Neural progenitor cell (in vitro differentiated cells): ENCODE measurements at regions not wholly inside any gene's neighbourhood (a gene's known extent, or its start where the extent isn't known, plus 50 kb on each side); places are given as distances from the start of the nearest gene placed in this dataset.

Experiments used
- DNase-seq: peaks from one replicate; pipeline ENCODE4 v3.0.0-alpha.2; 2016; ENCODE audit warnings: low spot score
- H2AFZ ChIP-seq: fragments of 200-600 bp; sonication (generic); replicated peaks from 2 replicates; pipeline ENCODE4 v1.6.1; 2016; ENCODE audit warnings: antibody characterized with exemption
- H3F3A ChIP-seq: fragments of 200-600 bp; sonication (generic); 2 replicates; pipeline ENCODE4 v1.6.1; 2016; ENCODE audit warnings: antibody characterized with exemption, low read depth
- H3K27ac ChIP-seq: fragments of 200-600 bp; sonication (generic); 2 replicates; pipeline ENCODE4 v1.5.1; 2016; ENCODE audit warnings: mild to moderate bottlenecking
- H3K27me3 ChIP-seq: fragments of 200-600 bp; sonication (generic); 2 replicates; pipeline ENCODE4 v1.6.1; 2016; ENCODE audit warnings: mild to moderate bottlenecking, moderate library complexity
- H3K36me3 ChIP-seq: fragments of 200-600 bp; sonication (generic); 2 replicates; pipeline ENCODE4 v1.5.1; 2016
- H3K4me1 ChIP-seq: fragments of 200-600 bp; sonication (generic); 2 replicates; pipeline ENCODE4 v1.6.1; 2016; ENCODE audit warnings: mixed run types
- H3K4me2 ChIP-seq: fragments of 200-600 bp; sonication (generic); 2 replicates; pipeline ENCODE4 v1.6.1; 2016
- H3K4me3 ChIP-seq: fragments of 200-600 bp; sonication (generic); 2 replicates; pipeline ENCODE4 v1.5.1; 2016
- H3K79me2 ChIP-seq: fragments of 200-600 bp; sonication (generic); 2 replicates; pipeline ENCODE4 v1.6.1; 2016; ENCODE audit warnings: low read depth
- H3K9ac ChIP-seq: fragments of 200-600 bp; sonication (generic); 2 replicates; pipeline ENCODE4 v1.6.1; 2016
- H3K9me3 ChIP-seq: fragments of 200-600 bp; sonication (generic); 2 replicates; pipeline ENCODE4 v1.5.1; 2016; ENCODE audit warnings: low read depth
- H4K20me1 ChIP-seq: fragments of 200-600 bp; sonication (generic); 2 replicates; pipeline ENCODE4 v1.6.1; 2016; ENCODE audit warnings: low read depth
- H3K27ac Mint-ChIP-seq: 3 replicates; pipeline ENCODE4 v1.8.0; 2021; ENCODE audit warnings: mixed read lengths
- H3K27me3 Mint-ChIP-seq: 2 replicates; pipeline ENCODE4 v1.8.0; 2022; ENCODE audit warnings: low read depth, mild to moderate bottlenecking, inconsistent platforms, moderate library complexity, mixed read lengths; ENCODE audit not compliant: insufficient read depth
- H3K36me3 Mint-ChIP-seq: 3 replicates; pipeline ENCODE4 v1.8.0; 2021; ENCODE audit warnings: mixed read lengths
- H3K4me1 Mint-ChIP-seq: 3 replicates; pipeline ENCODE4 v1.8.0; 2021; ENCODE audit warnings: mixed read lengths
- H3K4me3 Mint-ChIP-seq: 3 replicates; pipeline ENCODE4 v1.8.0; 2021; ENCODE audit warnings: mild to moderate bottlenecking, moderate library complexity, mixed read lengths
- H3K9me3 Mint-ChIP-seq: 3 replicates; pipeline ENCODE4 v1.8.0; 2020; ENCODE audit warnings: mixed read lengths
- EZH2 ChIP-seq: fragments of 200-600 bp; sonication (generic); IDR thresholded peaks from 2 replicates; pipeline ENCODE4 v1.6.1; 2017; ENCODE audit warnings: antibody characterized with exemption, mild to moderate bottlenecking, moderate library complexity
- EZH2phosphoT487 ChIP-seq: fragments of 200-600 bp; sonication (generic); IDR thresholded peaks from 2 replicates; pipeline ENCODE4 v1.6.1; 2017; ENCODE audit warnings: antibody characterized with exemption
- TF ChIP-seq, protein P1 (sequence below): fragments of 200-600 bp; sonication (generic); IDR thresholded peaks from 2 replicates; pipeline ENCODE4 v1.5.1; 2017; ENCODE audit warnings: antibody characterized with exemption, mild to moderate bottlenecking

DNA sequence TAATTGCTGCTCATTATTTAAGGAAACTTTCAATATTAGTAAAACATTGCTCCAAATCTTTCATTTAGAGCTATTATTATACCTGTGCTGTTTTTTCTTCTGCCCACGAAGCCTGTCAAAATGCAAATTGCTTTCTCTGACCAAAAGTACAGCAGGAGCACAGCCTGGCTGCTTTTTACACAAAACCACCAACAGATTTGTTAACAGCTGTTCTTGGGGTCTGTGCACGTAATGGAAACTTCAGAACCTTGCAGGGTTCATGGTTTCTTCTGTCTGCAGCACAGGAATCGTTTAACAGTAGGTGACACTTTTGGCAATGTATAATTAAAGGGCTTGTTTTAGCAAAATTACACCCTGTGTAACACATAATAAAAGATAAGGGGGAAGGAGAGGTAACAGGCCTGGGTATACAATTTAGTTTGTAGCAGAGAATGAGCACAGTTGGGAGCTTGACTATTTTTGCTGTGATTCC is 447.3 kb downstream of the KCNJ3 start:
- no peaks in the 10 kb centered on the region for H3F3A ChIP-seq
- TF ChIP-seq EZH2phosphoT487: no peak
- no peak for TF ChIP-seq EZH2
- TF ChIP-seq, protein P1, sequence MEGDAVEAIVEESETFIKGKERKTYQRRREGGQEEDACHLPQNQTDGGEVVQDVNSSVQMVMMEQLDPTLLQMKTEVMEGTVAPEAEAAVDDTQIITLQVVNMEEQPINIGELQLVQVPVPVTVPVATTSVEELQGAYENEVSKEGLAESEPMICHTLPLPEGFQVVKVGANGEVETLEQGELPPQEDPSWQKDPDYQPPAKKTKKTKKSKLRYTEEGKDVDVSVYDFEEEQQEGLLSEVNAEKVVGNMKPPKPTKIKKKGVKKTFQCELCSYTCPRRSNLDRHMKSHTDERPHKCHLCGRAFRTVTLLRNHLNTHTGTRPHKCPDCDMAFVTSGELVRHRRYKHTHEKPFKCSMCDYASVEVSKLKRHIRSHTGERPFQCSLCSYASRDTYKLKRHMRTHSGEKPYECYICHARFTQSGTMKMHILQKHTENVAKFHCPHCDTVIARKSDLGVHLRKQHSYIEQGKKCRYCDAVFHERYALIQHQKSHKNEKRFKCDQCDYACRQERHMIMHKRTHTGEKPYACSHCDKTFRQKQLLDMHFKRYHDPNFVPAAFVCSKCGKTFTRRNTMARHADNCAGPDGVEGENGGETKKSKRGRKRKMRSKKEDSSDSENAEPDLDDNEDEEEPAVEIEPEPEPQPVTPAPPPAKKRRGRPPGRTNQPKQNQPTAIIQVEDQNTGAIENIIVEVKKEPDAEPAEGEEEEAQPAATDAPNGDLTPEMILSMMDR: no peak
- H3K4me1 ChIP-seq: no peaks in the 10 kb centered on the region
- no peaks in the 10 kb centered on the region for H3K27me3 Mint-ChIP-seq
- H3K9me3 Mint-ChIP-seq: no peaks in the 10 kb centered on the region
- no peaks in the 10 kb centered on the region for H3K36me3 Mint-ChIP-seq
- no peak overlapping the region for H3K27ac Mint-ChIP-seq
- H3K79me2 ChIP-seq: no peaks in the 10 kb centered on the region
- H3K4me2 ChIP-seq: no peak overlapping the region
- peak; percentile 6 for DNase-seq
- H3K4me1 Mint-ChIP-seq: peaks cover 3% of the 10 kb centered on the region
- no peaks in the 10 kb centered on the region for H4K20me1 ChIP-seq
- no peak overlapping the region for H2AFZ ChIP-seq
- H3K36me3 ChIP-seq: no peaks in the 10 kb centered on the region
- H3K27ac ChIP-seq: no peak overlapping the region
- H3K9ac ChIP-seq: no peak overlapping the region
- H3K27me3 ChIP-seq: no peaks in the 10 kb centered on the region
- H3K4me3 ChIP-seq: no peak overlapping the region
- H3K4me3 Mint-ChIP-seq: no peak overlapping the region
- H3K9me3 ChIP-seq: no peaks in the 10 kb centered on the region

DNA sequence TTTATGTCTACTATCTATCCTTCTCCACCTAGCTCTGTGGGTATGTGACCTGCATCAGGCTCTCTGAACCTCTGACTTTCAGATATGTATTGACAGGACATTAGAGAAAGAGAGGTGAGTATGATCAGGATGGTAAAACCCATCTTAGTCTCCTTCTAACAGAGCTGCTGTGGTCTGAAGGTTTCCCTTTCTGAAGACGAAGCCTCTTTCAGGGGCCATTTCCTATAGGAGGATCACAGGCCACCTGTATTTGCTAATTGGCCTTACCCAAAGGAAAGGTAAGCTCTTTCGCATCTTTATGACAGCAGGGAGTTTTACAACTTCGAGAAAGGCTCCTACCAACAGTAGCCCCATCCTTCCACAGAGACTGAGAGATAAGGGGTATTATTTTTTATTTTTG is 442.9 kb downstream of the KCNJ3 start:
- TF ChIP-seq EZH2 (no peak), EZH2phosphoT487 (no peak)
- TF ChIP-seq, protein P1: no peak
- no peak for DNase-seq
- peaks cover 3% of the 10 kb centered on the region for H3K4me1 Mint-ChIP-seq
- no peaks in the 10 kb centered on the region for H3K9me3 Mint-ChIP-seq
- no peak overlapping the region for H3K4me3 Mint-ChIP-seq
- H3K4me3 ChIP-seq: no peak overlapping the region
- no peak overlapping the region for H3K9ac ChIP-seq
- H3K27me3 Mint-ChIP-seq: no peaks in the 10 kb centered on the region
- H3K4me1 ChIP-seq: no peaks in the 10 kb centered on the region
- no peaks in the 10 kb centered on the region for H4K20me1 ChIP-seq
- H2AFZ ChIP-seq: no peak overlapping the region
- H3K27ac Mint-ChIP-seq: no peak overlapping the region
- no peak overlapping the region for H3K27ac ChIP-seq
- H3K4me2 ChIP-seq: no peak overlapping the region
- H3K36me3 Mint-ChIP-seq: no peaks in the 10 kb centered on the region
- no peaks in the 10 kb centered on the region for H3K79me2 ChIP-seq
- H3K27me3 ChIP-seq: no peaks in the 10 kb centered on the region
- no peaks in the 10 kb centered on the region for H3K9me3 ChIP-seq
- no peaks in the 10 kb centered on the region for H3K36me3 ChIP-seq
- no peaks in the 10 kb centered on the region for H3F3A ChIP-seq

DNA sequence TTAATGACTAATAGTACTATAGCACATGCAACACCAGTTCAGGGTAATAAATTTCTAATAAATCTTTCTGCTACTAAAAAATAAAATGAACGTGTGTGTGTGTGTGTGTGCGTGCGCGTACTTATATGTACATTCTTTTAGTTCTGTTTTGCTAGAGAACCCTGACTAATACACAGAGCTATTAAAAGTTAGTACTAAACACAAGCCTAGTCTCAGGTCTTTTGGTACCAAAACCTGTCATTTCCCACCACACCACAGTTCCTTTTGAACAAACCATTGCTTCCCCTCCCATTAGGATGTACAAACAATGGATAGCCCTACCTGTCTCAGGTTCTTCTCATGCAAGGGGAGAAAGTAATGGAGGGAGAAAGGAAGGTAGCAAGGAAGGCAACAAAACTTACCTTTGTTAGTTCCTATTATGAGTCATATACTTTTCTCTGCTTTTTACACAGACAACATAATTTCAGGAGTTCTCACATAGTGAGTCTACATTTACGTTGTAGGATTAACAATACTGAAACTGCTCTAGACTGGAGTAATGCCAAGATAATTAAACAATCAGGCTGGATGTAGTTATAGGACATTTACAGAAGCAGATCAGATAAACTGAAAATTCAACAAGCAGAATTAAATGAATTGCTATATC is 427.2 kb downstream of the KCNJ3 start:
- H2AFZ ChIP-seq: no peak overlapping the region
- H3K4me1 ChIP-seq: no peaks in the 10 kb centered on the region
- Mint-ChIP-seq H3K36me3 (no peaks in the 10 kb centered on the region), H3K9me3 (peaks cover 3% of the 10 kb centered on the region), H3K27me3 (no peaks in the 10 kb centered on the region), H3K4me3 (no peak overlapping the region), H3K4me1 (no peaks in the 10 kb centered on the region), H3K27ac (no peak overlapping the region)
- H3K9me3 ChIP-seq: no peaks in the 10 kb centered on the region
- no peak overlapping the region for H3K4me3 ChIP-seq
- DNase-seq: no peak
- H3K79me2 ChIP-seq: no peaks in the 10 kb centered on the region
- no peak overlapping the region for H3K4me2 ChIP-seq
- H4K20me1 ChIP-seq: no peaks in the 10 kb centered on the region
- no peaks in the 10 kb centered on the region for H3K36me3 ChIP-seq
- H3F3A ChIP-seq: no peaks in the 10 kb centered on the region
- H3K9ac ChIP-seq: no peak overlapping the region
- H3K27me3 ChIP-seq: no peaks in the 10 kb centered on the region
- TF ChIP-seq, protein P1: no peak
- TF ChIP-seq EZH2phosphoT487 (no peak), EZH2 (no peak)
- H3K27ac ChIP-seq: no peak overlapping the region
